ENCODE measurements at regions not wholly inside any gene's neighbourhood (a gene's known extent, or its start where the extent isn't known, plus 50 kb on each side); places are given as distances from the start of the nearest gene placed in this dataset.

- TF ChIP-seq CTCF (conservative IDR thresholded peaks at IDR 0.05) (no peak), EZH2 (IDR thresholded peaks at IDR 0.05; ENCODE audit: low read depth) (no peak)
Measured at GRCh38 chr6:40889137-40889832, 149.7 kb downstream of the UNC5CL start.

All from PC-9 (cell line).